Activated CD4-positive, alpha-beta T cell treated with anti-CD3 and anti-CD28 coated beads for 36 hours (primary cell): ENCODE measurements at regions not wholly inside any gene's neighbourhood (a gene's known extent, or its start where the extent isn't known, plus 50 kb on each side); places are given as distances from the start of the nearest gene placed in this dataset.

ENCODE experiments used
- ATAC-seq: fragments of 200-7000 bp; cut with Tn5 transposase; one replicate; pipeline ENCODE4 v1.10.0; 2021; ENCODE audit warnings: mild to moderate bottlenecking, moderate library complexity
- CTCF ChIA-PET: fragments of 350-600 bp; sonication (Branson Sonifier 250); formaldehyde crosslinking; loops from one replicate; lab custom pipeline; 2021; ENCODE audit warnings: antibody characterized with exemption; lab: Charles Lee
- POLR2A ChIA-PET: fragments of 350-600 bp; sonication (Branson Sonifier 250); formaldehyde crosslinking; loops from one replicate; lab custom pipeline; 2021; ENCODE audit warnings: antibody characterized with exemption, inconsistent platforms; lab: Charles Lee
- DNase-seq: peaks from one replicate; pipeline ENCODE4 v3.0.0-alpha.2; 2020
- H3K27ac Mint-ChIP-seq: one replicate; pipeline ENCODE4 v1.8.0; 2021; ENCODE audit warnings: mixed read lengths
- H3K27me3 Mint-ChIP-seq: one replicate; pipeline ENCODE4 v1.8.0; 2021; ENCODE audit warnings: mixed read lengths
- H3K36me3 Mint-ChIP-seq: one replicate; pipeline ENCODE4 v1.8.0; 2021; ENCODE audit warnings: low read depth, mixed read lengths
- H3K4me1 Mint-ChIP-seq: one replicate; pipeline ENCODE4 v1.8.0; 2021; ENCODE audit warnings: mixed read lengths
- H3K4me3 Mint-ChIP-seq: one replicate; pipeline ENCODE4 v1.8.0; 2021; ENCODE audit warnings: mild to moderate bottlenecking, moderate library complexity, mixed read lengths
- H3K9me3 Mint-ChIP-seq: one replicate; pipeline ENCODE4 v1.8.0; 2021; ENCODE audit warnings: low read depth, mixed read lengths
- intact Hi-C, 2 experiments: fragments of 100-400 bp; cut with DNase I in 1 of 2; cut with micrococcal nuclease in 1 of 2; formaldehyde crosslinking; loops; one replicate each; pipeline versions ENCODE4 v1.14.2 to v1.15.1; 2022 to 2024; cut with DNase I, micrococcal nuclease

- Mint-ChIP-seq H3K27me3 (no peaks in the 10 kb centered on the region), H3K36me3 (peaks cover 5% of the 10 kb centered on the region), H3K4me1 (peaks cover 12% of the 10 kb centered on the region), H3K27ac (no peak overlapping the region), H3K4me3 (no peak overlapping the region), H3K9me3 (no peaks in the 10 kb centered on the region)
- ChIA-PET CTCF (interaction anchor here (0.9 kb wide), 1 partner anchor 98 kb away, joined by 3 read pairs; no protein-coding TSS in a partner anchor), POLR2A (no interaction called here)
- intact Hi-C loops, result no loop called here
- no peak for ATAC-seq
- no peak for DNase-seq
Measured at GRCh38 chrX:10021461-10022272, 54.5 kb downstream of the CLDN34 start.

GRCh38 chrX:10022273-10022541 is 55.0 kb downstream of the CLDN34 start:
- Mint-ChIP-seq H3K9me3 (no peaks in the 10 kb centered on the region), H3K27ac (no peak overlapping the region), H3K36me3 (no peaks in the 10 kb centered on the region), H3K27me3 (no peaks in the 10 kb centered on the region), H3K4me3 (no peak overlapping the region), H3K4me1 (peaks cover 7% of the 10 kb centered on the region)
- intact Hi-C loops, result no loop called here
- no peak for ATAC-seq
- ChIA-PET POLR2A (no interaction called here), CTCF (no interaction called here)
- no peak for DNase-seq

GRCh38 chrX:10022580-10023245 is 55.6 kb downstream of the CLDN34 start:
- no peaks in the 10 kb centered on the region for H3K9me3 Mint-ChIP-seq
- CTCF ChIA-PET, result no interaction called here
- POLR2A ChIA-PET, result no interaction called here

GRCh38 chrX:10023821-10024220 is 56.7 kb downstream of the CLDN34 start:
- Mint-ChIP-seq H3K27me3 (no peaks in the 10 kb centered on the region), H3K27ac (no peak overlapping the region), H3K36me3 (no peaks in the 10 kb centered on the region), H3K4me1 (peaks cover 2% of the 10 kb centered on the region), H3K4me3 (no peak overlapping the region), H3K9me3 (no peaks in the 10 kb centered on the region)
- CTCF ChIA-PET, result no interaction called here
- ATAC-seq (no peak), DNase-seq (no peak)
- POLR2A ChIA-PET, result no interaction called here
- intact Hi-C loops, result no loop called here

More at GRCh38 chrX:10022580-10023245, 55.6 kb downstream of the CLDN34 start:
- intact Hi-C loops, result no loop called here
- H3K4me1 Mint-ChIP-seq, result peaks cover 6% of the 10 kb centered on the region
- H3K36me3 Mint-ChIP-seq, result no peaks in the 10 kb centered on the region
- DNase-seq (no peak), ATAC-seq (no peak)
- no peaks in the 10 kb centered on the region for H3K27me3 Mint-ChIP-seq
- no peak overlapping the region for H3K27ac Mint-ChIP-seq
- no peak overlapping the region for H3K4me3 Mint-ChIP-seq

GRCh38 chrX:10025742-10026493 is 58.8 kb downstream of the CLDN34 start:
- H3K36me3 Mint-ChIP-seq, result no peaks in the 10 kb centered on the region
- CTCF ChIA-PET, result interaction anchor here (0.7 kb wide), 1 partner anchor 42 kb away, joined by 3 read pairs; no protein-coding TSS in a partner anchor
- no peaks in the 10 kb centered on the region for H3K9me3 Mint-ChIP-seq
- H3K4me1 Mint-ChIP-seq, result peaks cover 2% of the 10 kb centered on the region
- DNase-seq (no peak), ATAC-seq (peak; percentile 44)
- no peak overlapping the region for H3K4me3 Mint-ChIP-seq
- H3K27ac Mint-ChIP-seq, result no peak overlapping the region
- intact Hi-C loops, result no loop called here
- no peaks in the 10 kb centered on the region for H3K27me3 Mint-ChIP-seq
- POLR2A ChIA-PET, result no interaction called here

- no peaks in the 10 kb centered on the region for H3K27me3 Mint-ChIP-seq
- ChIA-PET CTCF (interaction anchor here (0.6 kb wide), 1 partner anchor 536 kb away, joined by 3 read pairs; no protein-coding TSS in a partner anchor), POLR2A (no interaction called here)
- no peak overlapping the region for H3K4me3 Mint-ChIP-seq
- H3K9me3 Mint-ChIP-seq, result no peaks in the 10 kb centered on the region
- no peak for DNase-seq
- H3K4me1 Mint-ChIP-seq, result no peaks in the 10 kb centered on the region
- H3K27ac Mint-ChIP-seq, result no peak overlapping the region
- intact Hi-C loops, result no loop called here
- no peak for ATAC-seq
- H3K36me3 Mint-ChIP-seq, result no peaks in the 10 kb centered on the region
Measured at GRCh38 chrX:10028283-10029104, 61.3 kb downstream of the CLDN34 start.

GRCh38 chrX:10030570-10030969 is 63.4 kb downstream of the CLDN34 start:
- DNase-seq, result no peak
- H3K4me1 Mint-ChIP-seq, result no peaks in the 10 kb centered on the region
- H3K9me3 Mint-ChIP-seq, result no peaks in the 10 kb centered on the region
- no peak overlapping the region for H3K4me3 Mint-ChIP-seq
- ChIA-PET CTCF (interaction anchor here (0.5 to 0.6 kb wide), 2 partner anchors 15 to 18 kb away, joined by 3 read pairs; no protein-coding TSS in a partner anchor), POLR2A (no interaction called here)
- ATAC-seq, result peak; percentile 53
- H3K36me3 Mint-ChIP-seq, result no peaks in the 10 kb centered on the region
- intact Hi-C loops, result no loop called here
- no peak overlapping the region for H3K27ac Mint-ChIP-seq
- no peaks in the 10 kb centered on the region for H3K27me3 Mint-ChIP-seq

- Mint-ChIP-seq H3K4me1 (no peaks in the 10 kb centered on the region), H3K27me3 (no peaks in the 10 kb centered on the region), H3K9me3 (no peaks in the 10 kb centered on the region), H3K4me3 (no peak overlapping the region), H3K27ac (no peak overlapping the region), H3K36me3 (no peaks in the 10 kb centered on the region)
- DNase-seq (no peak), ATAC-seq (no peak)
- POLR2A ChIA-PET, result interaction anchor here (1.4 kb wide), 1 partner anchor 18 kb away, joined by 4 read pairs; no protein-coding TSS in a partner anchor
- CTCF ChIA-PET, result no interaction called here
- intact Hi-C loops, result no loop called here
Measured at GRCh38 chrX:10031746-10032145, 64.6 kb downstream of the CLDN34 start.

GRCh38 chrX:10032147-10032546 is 65.0 kb downstream of the CLDN34 start:
- no peaks in the 10 kb centered on the region for H3K4me1 Mint-ChIP-seq
- no peak overlapping the region for H3K4me3 Mint-ChIP-seq
- H3K9me3 Mint-ChIP-seq, result no peaks in the 10 kb centered on the region
- ATAC-seq, result no peak
- intact Hi-C loops, result no loop called here
- CTCF ChIA-PET, result no interaction called here
- H3K27me3 Mint-ChIP-seq, result no peaks in the 10 kb centered on the region
- POLR2A ChIA-PET, result interaction anchor here (1.4 kb wide), 1 partner anchor 18 kb away, joined by 4 read pairs; no protein-coding TSS in a partner anchor
- DNase-seq, result no peak
- H3K27ac Mint-ChIP-seq, result no peak overlapping the region
- no peaks in the 10 kb centered on the region for H3K36me3 Mint-ChIP-seq

- H3K4me3 Mint-ChIP-seq, result no peak overlapping the region
- ChIA-PET CTCF (interaction anchor here (1.0 kb wide), 1 partner anchor 45 kb away, joined by 3 read pairs; no protein-coding TSS in a partner anchor), POLR2A (no interaction called here)
- DNase-seq, result no peak
- no peaks in the 10 kb centered on the region for H3K36me3 Mint-ChIP-seq
- no peak for ATAC-seq
- H3K9me3 Mint-ChIP-seq, result no peaks in the 10 kb centered on the region
- no peaks in the 10 kb centered on the region for H3K4me1 Mint-ChIP-seq
- intact Hi-C loops, result no loop called here
- H3K27ac Mint-ChIP-seq, result no peak overlapping the region
- H3K27me3 Mint-ChIP-seq, result no peaks in the 10 kb centered on the region
Measured at GRCh38 chrX:10033375-10034007, 66.3 kb downstream of the CLDN34 start.
